ENCODE measurements at regions not wholly inside any gene's neighbourhood (a gene's known extent, or its start where the extent isn't known, plus 50 kb on each side); places are given as distances from the start of the nearest gene placed in this dataset.
A peak's percentile ranks its signal among the peaks of the same experiment; 100 is the strongest.

- no peak for TF ChIP-seq SPI1 (IDR thresholded peaks at IDR 0.05; ENCODE audit: borderline replicate concordance, insufficient read depth, low read depth, low read length)
- no peak for TF ChIP-seq GATAD2B (conservative IDR thresholded peaks at IDR 0.05; ENCODE audit: low read depth)
- TF ChIP-seq LARP7 (IDR thresholded peaks at IDR 0.05): no peak
- peak; percentile 97 for TF ChIP-seq RUNX3 (IDR thresholded peaks at IDR 0.05; ENCODE audit: low read length)
- peak; percentile 72 for TF ChIP-seq BMI1 (IDR thresholded peaks at IDR 0.05; ENCODE audit: borderline replicate concordance)
- no peak for TF ChIP-seq USF2 (IDR thresholded peaks at IDR 0.05; ENCODE audit: borderline replicate concordance, low read depth, low read length)
- TF ChIP-seq BACH1 (IDR thresholded peaks at IDR 0.05; ENCODE audit: borderline replicate concordance): no peak; the same call in 1 of the 2 replicates
- peak; percentile 75 to 84 for TF ChIP-seq BHLHE40 (IDR thresholded peaks at IDR 0.05; ENCODE audit: borderline replicate concordance in 1 of 2, low read depth in 2 of 2, low read length in 1 of 2)
- no peak for TF ChIP-seq ZNF687 (IDR thresholded peaks at IDR 0.05)
Observed at GRCh38 chr11:128289048-128289447, 298.3 kb downstream of the ETS1 start (continued).

All from GM12878 (cell line).